GM18508 (cell line): ENCODE measurements at regions not wholly inside any gene's neighbourhood (a gene's known extent, or its start where the extent isn't known, plus 50 kb on each side); places are given as distances from the start of the nearest gene placed in this dataset.
"Not testable (repeated sequence)": the region's sequence is repeated elsewhere in the genome, so short reads cannot be mapped to it uniquely, and the experiment has no call there.

Source experiments
- ATAC-seq: cut with Tn5 transposase; IDR thresholded peaks from one replicate; pipeline ENCODE4 v1.9.1; 2021; ENCODE audit warnings: moderate number of reproducible peaks; ENCODE audit not compliant: insufficient read depth, unreplicated experiment

DNA sequence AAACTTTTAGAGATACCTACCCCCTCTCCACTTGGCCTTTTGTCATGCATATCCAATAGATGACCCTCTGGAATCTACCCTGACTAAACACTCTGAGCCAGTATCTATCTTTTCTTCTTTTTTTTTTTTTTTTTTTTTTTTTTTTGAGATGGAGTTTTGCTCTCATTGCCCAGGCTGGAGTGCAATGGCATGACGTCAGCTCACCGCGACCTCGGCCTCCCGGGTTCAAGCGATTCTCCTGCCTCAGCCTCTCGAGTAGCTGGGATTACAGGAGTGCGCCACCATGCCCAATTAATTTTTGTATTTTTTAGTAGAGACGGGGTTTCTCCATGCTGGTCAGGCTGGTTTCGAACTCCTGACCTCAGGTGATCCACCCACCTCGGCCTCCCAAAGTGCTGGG lies 50.8 kb upstream of the GRIN2B start:
- ATAC-seq = not testable (repeated sequence)

DNA sequence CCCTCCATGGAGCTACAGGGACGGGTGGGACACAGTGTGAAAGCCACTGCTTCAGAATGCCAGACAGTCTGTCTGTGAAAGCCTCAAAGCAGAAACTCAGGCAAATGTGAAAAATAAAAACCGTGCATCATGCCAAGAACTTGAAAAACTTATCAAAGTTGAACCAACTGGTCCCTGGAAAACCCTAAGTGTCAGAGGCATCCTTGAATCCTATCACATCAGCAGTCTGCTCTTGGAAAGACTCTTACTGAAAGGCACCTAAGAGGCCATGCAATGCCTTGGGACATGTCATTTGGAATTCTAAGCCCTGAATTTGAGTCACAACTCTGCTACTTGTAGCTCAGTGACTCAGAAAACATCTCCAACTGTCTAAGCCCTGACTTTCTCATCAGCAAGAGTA lies 62.4 kb upstream of the GRIN2B start:
- no peak for ATAC-seq

DNA sequence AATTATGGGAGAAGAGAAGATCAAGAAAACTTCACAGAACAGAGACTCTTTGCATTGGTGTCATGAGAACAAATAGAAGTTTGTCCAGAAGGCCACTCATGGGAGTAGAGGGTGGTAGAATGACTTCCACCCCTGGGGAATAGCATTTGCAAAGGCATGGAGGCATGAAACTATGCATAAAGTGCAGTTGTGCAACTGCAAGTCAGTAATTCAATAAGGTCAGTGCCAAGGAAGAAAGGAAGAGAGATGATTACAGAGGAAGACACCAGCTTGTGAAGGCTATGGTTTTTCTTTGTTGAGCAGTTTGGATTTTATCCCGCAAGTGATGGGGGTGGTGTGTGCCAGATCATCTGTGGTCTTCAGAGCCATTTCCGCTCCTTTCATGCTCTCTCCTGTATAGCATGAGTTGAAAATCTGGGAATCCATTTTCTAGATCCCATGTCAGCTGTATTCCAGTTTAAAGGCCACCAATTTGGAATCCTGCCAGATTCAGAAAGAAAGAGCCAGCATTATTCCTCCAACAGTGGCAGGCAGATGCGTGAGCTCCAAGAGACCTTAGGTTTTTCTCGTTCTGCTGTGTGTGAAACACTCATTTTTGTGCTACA lies 67.6 kb upstream of the GRIN2B start:
- ATAC-seq = no peak

DNA sequence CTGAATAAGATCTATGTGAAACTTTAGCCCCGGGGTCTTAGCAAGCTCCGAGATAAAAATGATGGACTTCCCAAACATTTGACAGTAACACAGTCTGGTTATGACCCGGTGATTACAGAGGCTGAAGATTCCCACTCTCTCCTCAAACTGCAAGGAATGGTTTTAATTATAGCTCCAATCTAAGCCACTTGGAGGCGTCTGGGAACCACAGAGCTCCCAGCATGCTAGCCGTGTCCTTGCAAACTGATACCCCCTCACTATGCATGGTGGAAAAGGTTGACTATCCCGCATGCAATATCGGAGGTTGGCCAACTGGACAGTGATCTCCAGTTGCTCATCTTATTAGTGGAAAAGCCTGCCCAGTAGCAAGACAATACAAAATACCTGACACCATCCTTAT lies 76.5 kb upstream of the GRIN2B start:
- no peak for ATAC-seq

DNA sequence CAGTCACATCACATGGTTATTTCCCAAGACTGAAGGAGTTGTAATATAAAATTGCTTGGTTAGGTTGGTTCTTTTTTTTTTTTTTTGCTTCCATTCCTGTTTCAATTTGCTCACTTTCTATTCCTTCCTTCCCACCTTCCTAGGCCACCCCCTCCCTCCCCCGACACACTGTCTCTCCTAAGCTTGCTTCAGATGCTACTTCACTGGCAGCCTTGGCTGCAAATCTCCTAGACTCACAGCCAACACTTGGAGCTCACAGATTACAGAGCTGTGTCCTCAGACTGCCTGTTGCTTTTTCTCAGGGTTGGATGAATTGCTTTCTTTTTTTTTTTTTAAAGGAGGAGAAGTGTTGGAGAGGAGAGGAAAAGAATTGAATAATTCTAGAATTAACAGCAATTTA lies 77.3 kb upstream of the GRIN2B start:
- no peak for ATAC-seq

DNA sequence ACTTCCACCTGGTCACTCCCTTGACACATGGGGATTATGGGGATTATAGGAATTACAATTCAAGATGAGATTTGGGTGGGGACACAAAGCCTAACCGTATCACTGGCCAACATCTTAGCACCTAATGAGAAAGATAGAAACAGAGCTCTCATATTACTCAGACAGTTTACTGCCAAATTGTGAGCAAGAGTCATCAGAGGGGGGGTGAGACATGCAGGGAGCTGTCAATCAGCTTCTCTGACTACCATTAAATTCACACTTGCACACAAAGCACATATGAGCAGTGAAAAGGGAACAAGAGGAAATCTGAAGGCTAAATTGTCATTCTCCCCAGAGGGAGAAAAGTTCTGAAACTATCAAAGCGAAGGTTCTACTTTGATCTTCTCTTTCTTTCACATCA lies 78.1 kb upstream of the GRIN2B start:
- ATAC-seq = no peak

DNA sequence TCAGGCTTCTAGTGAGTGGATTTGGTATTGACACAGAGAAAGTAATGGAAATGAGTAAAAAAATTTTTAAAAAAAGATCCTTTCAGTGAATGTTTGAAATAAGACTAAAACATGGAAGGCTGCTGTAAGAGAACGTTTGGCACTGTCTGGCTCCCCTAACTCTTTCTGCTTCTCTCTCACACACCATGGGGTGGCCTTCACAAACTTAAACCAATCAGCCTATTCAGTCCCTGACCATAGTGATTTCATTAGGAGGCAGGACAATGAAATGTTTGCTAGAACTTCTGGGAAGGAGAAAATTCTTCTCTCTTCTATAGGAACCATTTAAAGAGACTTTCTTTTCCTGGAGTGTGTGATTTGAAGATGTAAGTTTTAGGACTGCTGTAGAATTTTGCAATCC lies 84.2 kb upstream of the GRIN2B start:
- ATAC-seq = no peak

DNA sequence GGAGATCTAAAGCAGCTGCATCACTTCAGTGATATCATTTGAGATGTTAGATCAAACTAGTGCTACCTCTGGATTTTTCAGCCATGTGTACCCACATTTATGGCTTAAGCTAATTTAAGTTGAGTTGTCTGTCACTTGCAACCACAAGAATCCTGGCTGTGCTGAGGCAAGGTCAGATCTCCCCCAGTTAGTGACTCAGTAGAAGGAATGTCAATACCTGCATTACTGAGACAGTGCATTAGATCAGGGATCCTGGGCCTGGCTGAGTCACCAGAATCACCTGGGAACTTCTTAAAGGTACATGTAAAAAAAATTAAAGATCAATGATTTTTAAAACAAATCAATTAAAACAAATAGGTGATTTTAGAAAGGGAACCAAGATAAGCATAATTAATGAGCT lies 84.6 kb upstream of the GRIN2B start:
- no peak for ATAC-seq

DNA sequence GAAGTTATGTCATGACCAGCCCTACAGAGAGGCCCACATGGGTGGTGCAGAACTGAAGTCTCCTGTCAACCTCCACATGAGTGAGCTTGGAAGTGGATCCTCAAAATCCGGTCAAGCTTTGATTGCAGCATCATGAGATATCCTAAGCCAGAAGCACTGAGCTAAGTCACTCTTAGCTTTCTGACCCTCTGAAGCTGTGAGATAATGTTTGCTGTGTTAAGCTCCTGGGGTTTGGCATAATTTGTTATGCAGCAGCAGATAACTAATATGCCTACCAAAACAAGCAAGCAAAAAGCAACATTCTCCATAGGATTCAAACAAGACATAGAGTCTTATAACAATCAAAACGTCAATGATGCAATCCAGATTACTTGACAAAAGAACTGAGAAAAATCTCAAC lies 87.6 kb upstream of the GRIN2B start:
- ATAC-seq = no peak

DNA sequence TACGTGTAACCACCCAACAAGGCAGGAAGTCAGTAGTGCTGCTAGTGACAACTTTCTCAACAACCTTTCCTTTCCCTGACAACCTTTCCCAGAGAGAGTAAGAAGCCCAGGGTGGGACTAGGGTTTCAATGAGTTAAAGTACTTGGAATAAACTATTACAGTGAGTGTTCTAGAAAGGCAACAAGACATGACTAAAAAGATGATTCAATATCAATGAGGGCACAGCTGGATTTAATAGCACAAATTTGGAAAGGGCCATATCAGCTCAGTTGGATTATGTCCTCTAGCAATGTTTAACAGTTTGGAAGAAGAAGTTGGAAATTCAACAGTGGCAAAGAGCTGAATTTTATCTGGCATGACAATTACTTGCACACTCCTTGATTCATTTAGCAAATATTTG lies 90.4 kb upstream of the GRIN2B start:
- ATAC-seq = no peak

DNA sequence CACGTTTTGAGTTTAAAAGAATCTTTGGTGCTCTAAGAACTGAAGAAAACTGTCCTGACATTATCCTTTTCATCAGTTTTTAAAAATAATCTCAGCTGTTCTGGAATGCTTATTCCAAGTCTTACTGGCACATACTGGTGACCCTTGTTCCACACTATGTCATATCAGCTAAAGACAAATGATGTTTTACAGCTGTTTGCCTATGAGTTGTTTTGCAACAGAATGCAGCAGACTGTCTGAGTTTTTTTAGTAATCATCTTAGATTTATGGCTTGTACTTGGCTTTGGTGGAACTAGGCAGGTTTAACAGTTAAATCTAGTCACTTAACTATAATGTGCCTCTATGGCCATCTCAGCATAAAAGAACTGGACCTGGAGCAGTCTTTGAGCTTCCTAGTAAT lies 91.6 kb upstream of the GRIN2B start:
- no peak for ATAC-seq

DNA sequence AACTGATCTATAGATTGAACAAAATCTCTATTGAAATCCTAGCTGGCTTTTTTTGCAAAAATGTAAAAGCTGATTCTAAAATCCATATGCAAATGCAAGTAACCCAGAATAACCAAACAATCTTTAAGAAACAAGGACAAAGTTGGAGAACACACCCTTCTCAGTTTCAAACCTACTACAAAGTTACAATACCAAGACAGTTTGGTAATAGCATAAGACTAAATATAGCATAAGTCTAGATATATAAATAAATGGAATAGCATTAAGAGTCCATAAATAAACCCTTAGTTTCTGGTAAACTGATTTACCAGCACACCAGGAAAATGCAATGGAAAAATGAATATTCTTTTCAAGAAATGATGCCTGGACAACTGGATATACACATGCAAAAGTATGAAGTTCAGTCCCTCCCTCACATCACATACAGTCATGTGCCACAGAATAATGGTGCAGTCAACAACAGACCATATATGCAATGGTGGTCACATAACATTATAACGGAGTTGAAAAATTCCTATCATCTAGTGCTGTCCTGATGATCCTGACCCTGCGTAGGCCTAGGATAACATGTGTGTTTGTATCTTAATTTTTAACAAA lies 94.5 kb upstream of the GRIN2B start:
- ATAC-seq = no peak

DNA sequence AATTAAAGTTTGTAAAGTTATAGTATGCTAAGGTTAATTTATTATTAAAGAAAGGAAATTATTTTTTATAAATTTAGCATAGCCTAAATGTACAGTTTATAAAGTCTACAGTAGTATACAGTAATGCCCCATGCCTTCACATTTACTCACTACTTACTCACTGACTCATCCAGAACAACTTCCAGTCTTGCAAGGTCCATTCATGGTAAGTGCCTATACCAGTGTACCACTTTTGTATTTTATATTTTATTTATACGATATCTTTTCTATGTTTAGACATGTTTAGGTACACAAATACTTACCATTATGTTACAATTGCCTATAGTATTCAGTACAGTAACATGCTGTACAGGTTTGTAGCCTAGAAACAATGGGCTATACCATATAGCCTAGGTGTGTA lies 95.1 kb upstream of the GRIN2B start:
- no peak for ATAC-seq

DNA sequence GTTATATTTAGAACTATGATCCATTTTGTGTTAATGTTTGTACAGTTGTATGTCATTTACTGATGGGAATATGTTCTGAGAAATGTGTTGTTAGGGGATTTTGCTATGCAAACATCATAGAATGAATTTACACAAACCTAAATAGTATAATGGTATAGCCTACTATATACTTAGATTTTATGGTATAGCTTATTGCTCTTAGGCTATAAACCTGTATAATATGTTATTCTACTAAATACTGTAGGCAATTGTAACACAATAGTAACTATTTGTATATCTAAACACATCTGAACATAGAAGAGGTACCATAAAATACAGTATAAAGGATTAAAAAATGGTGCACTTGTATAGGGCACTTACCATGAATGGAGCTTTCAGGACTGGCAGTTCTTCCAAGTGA lies 105.4 kb upstream of the GRIN2B start:
- no peak for ATAC-seq

DNA sequence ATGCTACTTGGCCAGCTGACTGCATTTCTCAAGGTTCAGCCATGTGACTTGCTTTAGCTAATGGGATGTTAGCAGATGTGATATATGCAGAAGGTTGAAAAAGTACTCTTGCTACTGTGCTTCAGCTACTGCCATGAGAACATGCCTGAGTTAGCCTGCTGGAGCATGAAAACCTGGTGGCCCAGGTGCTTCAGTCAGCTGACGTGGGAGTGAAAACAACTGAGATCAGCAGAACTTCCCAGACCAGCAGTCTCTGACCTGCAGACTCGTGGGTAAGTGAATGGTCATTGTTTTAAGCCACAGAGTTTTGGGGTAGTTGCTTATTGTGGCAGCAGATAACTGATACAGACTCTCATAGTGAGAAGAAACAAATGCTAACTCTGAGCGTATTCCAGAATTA lies 118.6 kb upstream of the GRIN2B start:
- no peak for ATAC-seq

DNA sequence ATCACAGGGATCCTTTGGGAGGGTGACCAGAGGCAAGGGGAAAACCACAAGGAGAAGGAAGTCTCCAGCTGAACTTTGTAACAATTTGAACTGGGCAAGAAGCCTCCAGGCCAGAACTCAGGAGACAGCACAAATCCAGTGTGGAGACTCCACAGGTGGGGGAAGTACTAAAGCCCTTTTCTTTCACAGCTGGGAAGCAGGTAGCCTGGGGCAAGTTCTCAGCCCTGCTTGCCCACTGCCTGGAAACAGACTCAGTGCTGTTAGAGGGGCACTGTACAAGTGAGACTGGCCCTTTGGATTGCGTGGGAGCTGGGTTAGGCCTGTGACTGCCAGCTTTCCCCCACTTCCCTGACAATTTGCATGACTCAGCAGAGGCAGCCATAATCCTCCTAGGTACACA lies 120.2 kb upstream of the GRIN2B start:
- ATAC-seq = not testable (repeated sequence)

DNA sequence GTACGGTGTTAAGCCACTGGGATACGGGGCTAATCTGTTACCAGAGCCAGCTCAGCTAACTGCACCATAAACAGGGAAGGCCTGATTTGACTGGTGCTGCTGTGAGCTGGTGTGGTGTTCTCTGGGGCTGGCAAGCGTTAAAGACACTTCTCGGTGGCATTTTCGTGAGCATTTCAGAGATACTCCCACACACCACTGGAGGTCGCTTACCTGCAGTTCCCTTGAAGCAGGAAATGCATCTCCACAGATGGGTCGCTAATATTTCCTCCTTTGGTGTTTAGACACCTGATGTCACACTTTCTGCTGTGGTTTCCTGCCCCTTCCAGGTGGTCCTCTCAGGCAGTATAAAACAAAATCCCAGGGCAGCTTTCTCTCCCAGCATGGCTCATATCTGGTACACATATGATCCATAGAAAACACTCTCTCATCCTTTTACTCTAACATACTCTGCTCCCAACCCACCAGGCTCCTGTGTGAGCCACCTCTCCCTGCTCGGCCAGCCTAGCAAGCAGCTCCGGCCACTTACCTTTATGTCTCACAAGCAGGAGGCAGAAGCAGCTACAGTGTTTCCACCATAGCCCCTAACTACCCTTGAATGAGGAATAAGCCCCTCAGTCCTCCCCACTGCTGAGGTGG lies 129.9 kb upstream of the GRIN2B start:
- ATAC-seq = peak; percentile 90

DNA sequence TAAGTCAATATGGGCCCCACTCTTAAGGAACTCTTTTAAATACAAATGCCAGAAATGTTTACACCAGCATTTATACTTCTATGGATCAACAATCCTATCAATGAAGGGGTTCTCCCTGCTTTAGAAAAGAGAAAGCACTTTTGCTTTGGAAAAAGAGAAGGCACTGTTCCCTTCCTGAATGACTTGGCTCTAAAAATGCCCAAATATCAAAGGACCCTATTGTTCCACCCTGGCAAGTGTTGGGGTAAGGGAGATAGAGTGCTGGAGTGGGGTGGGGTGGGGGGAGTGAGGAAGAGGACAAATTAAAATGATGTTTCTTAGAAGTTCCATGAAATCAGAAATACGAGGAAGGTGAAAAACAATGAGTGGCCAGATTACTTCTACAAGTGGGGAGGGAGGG lies 131.6 kb upstream of the GRIN2B start:
- no peak for ATAC-seq

DNA sequence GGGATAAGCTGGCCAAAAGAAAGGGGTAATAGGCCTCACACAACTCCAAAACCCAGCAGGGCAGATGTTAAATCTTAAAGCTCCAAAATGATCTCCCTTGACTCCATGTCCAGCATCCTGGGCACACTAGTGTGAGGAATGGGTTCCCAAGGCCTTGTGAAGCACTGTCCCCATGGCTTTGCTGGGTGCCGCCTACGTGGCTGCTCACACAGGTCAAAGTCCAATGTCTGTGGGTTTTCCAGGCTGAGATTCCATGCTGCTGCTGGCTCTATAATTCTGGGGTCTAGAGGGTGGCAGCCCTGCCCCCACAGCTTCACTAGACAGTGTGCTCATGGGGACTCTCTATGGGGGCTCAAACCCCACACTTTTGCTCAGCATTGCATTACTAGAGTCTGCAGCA lies 145.3 kb upstream of the GRIN2B start:
- no peak for ATAC-seq

DNA sequence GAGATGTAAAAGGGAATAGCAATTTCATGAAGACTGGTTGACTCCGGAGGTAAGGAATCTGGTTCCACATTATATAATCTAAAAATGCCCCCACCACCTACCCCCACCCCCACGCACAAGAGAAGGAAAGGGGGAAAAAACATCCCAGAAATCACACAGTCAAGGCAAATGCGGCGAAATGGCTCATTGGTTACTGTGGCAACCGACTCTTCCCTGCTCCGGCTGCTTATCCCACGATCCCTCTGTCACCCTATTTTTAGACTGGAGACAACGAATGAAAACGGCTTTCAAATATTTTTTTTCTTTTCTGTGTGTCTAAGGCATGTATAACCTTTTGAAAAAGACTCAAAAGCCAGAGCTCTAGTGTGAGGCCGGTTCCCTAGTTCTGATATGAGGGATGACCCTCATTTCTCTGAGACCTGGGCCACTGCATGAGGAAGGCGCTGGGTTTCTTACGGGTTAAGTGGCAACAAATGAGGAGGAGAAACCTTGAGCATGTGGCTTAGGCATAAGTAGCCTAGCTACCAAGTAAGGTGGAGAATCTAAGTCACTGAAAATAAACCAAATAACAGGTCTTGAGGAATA lies 148.3 kb upstream of the GRIN2B start:
- no peak for ATAC-seq

DNA sequence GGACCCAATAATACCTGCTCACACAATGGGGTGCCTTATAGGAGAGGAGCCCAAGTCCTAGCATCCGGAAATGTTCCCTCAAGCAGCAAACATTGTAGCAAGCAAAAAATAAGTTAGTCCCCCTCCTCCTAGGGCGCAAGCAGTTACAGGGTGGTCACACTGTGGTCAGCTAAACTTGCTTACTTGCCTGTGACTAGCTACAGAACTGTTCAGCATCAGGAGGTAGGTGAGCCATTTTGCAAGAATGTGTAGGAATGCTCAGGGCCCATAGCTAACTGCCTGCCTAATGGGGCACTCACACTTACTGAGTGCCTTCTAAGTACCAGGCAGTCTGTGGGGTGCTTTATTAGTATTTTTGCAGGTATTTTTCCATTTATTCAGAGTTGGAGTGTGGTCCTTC lies 154.6 kb upstream of the GRIN2B start:
- ATAC-seq = no peak

DNA sequence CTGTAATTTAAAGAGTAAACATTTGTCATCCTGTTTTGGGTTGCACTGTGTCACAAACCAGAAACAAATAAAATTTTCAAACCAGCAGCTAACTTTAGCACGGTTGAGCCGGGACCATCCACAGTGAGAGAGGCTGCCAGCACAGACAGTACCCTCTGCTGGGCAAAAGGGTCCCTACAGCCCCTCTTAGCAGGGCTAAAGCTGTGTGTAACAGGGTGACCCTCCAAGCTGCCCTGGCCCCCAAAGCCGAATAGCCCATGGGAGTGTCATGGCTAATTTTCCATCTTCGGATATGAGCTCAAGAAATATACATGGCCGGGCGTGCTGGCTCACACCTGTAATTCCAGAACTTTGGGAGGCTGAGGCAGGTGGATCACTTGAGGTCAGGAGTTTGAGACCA lies 157.1 kb upstream of the GRIN2B start:
- ATAC-seq = no peak
